PC-3 (cell line): ENCODE measurements at regions not wholly inside any gene's neighbourhood (a gene's known extent, or its start where the extent isn't known, plus 50 kb on each side); places are given as distances from the start of the nearest gene placed in this dataset.
"Not testable (repeated sequence)": the region's sequence is repeated elsewhere in the genome, so short reads cannot be mapped to it uniquely, and the experiment has no call there.

Experiments used
- ATAC-seq: fragments of 200-7000 bp; cut with Tn5 transposase; 2 replicates; pipeline ENCODE4 v1.9.1; 2020; ENCODE audit warnings: mild to moderate bottlenecking, moderate library complexity
- BruUV-seq: library from RNA; stranded (reverse); fragments of 400-500 nt; replicated peaks from 2 replicates; lab custom pipeline; 2021; lab: Mats Ljungman, UMichigan
- CTCF ChIA-PET: fragments of 300-600 bp; sonication (Branson Sonifier 250); formaldehyde crosslinking; loops from one replicate; lab custom pipeline; 2022; ENCODE audit warnings: antibody characterized with exemption; lab: Charles Lee
- POLR2A ChIA-PET: fragments of 300-600 bp; sonication (Branson Sonifier 250); formaldehyde crosslinking; loops from one replicate; lab custom pipeline; 2022; ENCODE audit warnings: antibody characterized with exemption; ENCODE audit not compliant: unreplicated experiment; lab: Charles Lee
- DNase-seq: peaks from one replicate; pipeline ENCODE4 v3.0.0-alpha.2; 2015
- H2AFZ ChIP-seq: fragments of 300-600 bp; sonication (generic); 2 replicates; pipeline ENCODE4 v1.6.0; 2016; ENCODE audit warnings: antibody characterized with exemption, low read length
- H3F3A ChIP-seq: fragments of 300-600 bp; sonication (generic); one replicate; pipeline ENCODE4 v1.6.0; 2017; ENCODE audit warnings: antibody characterized with exemption, low read length, control low read depth, mild to moderate bottlenecking; ENCODE audit not compliant: unreplicated experiment
- H3K27ac ChIP-seq: fragments of 300-600 bp; sonication (generic); 2 replicates; pipeline ENCODE4 v1.5.1; 2016; ENCODE audit warnings: mild to moderate bottlenecking, low read length
- H3K27me3 ChIP-seq: fragments of 300-600 bp; sonication (generic); 2 replicates; pipeline ENCODE4 v1.6.1; 2016; ENCODE audit warnings: low read length, mixed read lengths
- H3K36me3 ChIP-seq: fragments of 300-600 bp; sonication (generic); 2 replicates; pipeline ENCODE4 v1.6.1; 2016; ENCODE audit warnings: low read depth, mixed run types, low read length, mixed read lengths
- H3K4me1 ChIP-seq: fragments of 300-600 bp; sonication (generic); 2 replicates; pipeline ENCODE4 v1.5.1; 2016; ENCODE audit warnings: low read length; ENCODE audit not compliant: insufficient read depth
- H3K4me2 ChIP-seq: fragments of 300-600 bp; sonication (generic); 2 replicates; pipeline ENCODE4 v1.6.0; 2016; ENCODE audit warnings: low read length
- H3K4me3 ChIP-seq: fragments of 300-600 bp; sonication (generic); 2 replicates; pipeline ENCODE4 v1.5.1; 2016; ENCODE audit warnings: mild to moderate bottlenecking, low read length, mixed read lengths
- H3K79me2 ChIP-seq: fragments of 300-600 bp; sonication (generic); 2 replicates; pipeline ENCODE4 v1.6.1; 2017; ENCODE audit warnings: low read length, mixed read lengths
- H3K9ac ChIP-seq: fragments of 300-600 bp; sonication (generic); 2 replicates; pipeline ENCODE4 v1.6.0; 2016; ENCODE audit warnings: mild to moderate bottlenecking, low read length
- H3K9me2 ChIP-seq: fragments of 300-600 bp; sonication (generic); replicated peaks from 2 replicates; pipeline ENCODE4 v1.6.1; 2016; ENCODE audit warnings: mixed run types, low read length, mixed read lengths
- H3K9me3 ChIP-seq: fragments of 300-600 bp; sonication (generic); 2 replicates; pipeline ENCODE4 v1.6.1; 2016; ENCODE audit warnings: low read length, mixed read lengths
- H4K20me1 ChIP-seq: fragments of 300-600 bp; sonication (generic); 2 replicates; pipeline ENCODE4 v1.6.1; 2016; ENCODE audit warnings: low read length, mixed read lengths
- EZH2 ChIP-seq: fragments of 300-600 bp; sonication (generic); IDR thresholded peaks from one replicate; pipeline ENCODE4 v1.6.1; 2017; ENCODE audit warnings: antibody characterized with exemption, mild to moderate bottlenecking, low read length; ENCODE audit not compliant: unreplicated experiment
- EZH2phosphoT487 ChIP-seq: fragments of 300-600 bp; sonication (generic); IDR thresholded peaks from 2 replicates; pipeline ENCODE4 v1.6.1; 2018; ENCODE audit warnings: mild to moderate bottlenecking, antibody characterized with exemption, low read length, borderline replicate concordance
- intact Hi-C: fragments of 100-400 bp; cut with micrococcal nuclease; formaldehyde crosslinking; loops from 2 replicates; pipeline ENCODE4 v1.9.0; 2023
- TF ChIP-seq, protein P1 (sequence below): fragments of 300-600 bp; sonication (generic); conservative IDR thresholded peaks from 2 replicates; pipeline ENCODE4 v1.5.1; 2017; ENCODE audit warnings: antibody characterized with exemption, low read depth, mild to moderate bottlenecking, low read length

DNA sequence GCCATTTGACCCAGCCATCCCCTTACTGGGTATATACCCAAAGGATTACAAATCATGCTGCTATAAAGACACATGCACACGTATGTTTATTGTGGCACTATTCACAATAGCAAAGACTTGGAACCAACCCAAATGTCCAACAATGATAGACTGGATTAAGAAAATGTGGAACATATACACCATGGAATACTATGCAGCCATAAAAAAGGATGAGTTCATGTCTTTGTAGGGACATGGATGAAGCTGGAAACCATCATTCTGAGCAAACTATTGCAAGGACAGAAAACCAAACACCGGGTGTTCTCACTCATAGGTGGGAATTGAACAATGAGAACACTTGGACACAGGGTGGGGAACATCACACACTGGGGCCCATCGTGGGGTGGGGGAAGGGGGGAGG is 172.5 kb upstream of the POGK start:
- H3K4me3 ChIP-seq, DNase-seq, intact Hi-C loops, H3K9ac ChIP-seq, CTCF ChIA-PET, H3K4me1 ChIP-seq, BruUV-seq, H3F3A ChIP-seq, H3K4me2 ChIP-seq, H4K20me1 ChIP-seq, ATAC-seq, H3K79me2 ChIP-seq, H3K27ac ChIP-seq, H3K27me3 ChIP-seq, H2AFZ ChIP-seq, POLR2A ChIA-PET, H3K36me3 ChIP-seq, H3K9me3 ChIP-seq, H3K9me2 ChIP-seq: not testable (repeated sequence)

DNA sequence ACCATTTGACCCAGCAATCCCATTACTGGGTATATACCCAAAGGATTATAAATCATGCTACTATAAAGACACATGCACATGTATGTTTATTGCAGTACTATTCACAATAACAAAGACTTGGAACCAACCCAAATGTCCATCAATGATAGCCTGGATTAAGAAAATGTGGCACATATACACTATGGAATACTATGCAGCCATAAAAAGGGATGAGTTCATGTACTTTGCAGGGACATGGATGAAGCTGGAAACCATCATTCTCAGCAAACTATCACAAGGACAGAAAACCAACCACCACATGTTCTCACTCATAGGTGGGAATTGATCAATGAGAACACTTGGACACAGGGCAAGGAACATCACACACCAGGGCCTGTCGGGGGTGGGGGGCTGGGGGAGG is 171.7 kb upstream of the POGK start:
- H3K4me2 ChIP-seq, H3F3A ChIP-seq, BruUV-seq, H4K20me1 ChIP-seq, H3K27me3 ChIP-seq, H3K79me2 ChIP-seq, H3K36me3 ChIP-seq, H2AFZ ChIP-seq, H3K9ac ChIP-seq, intact Hi-C loops, DNase-seq, H3K4me3 ChIP-seq, H3K9me3 ChIP-seq, H3K9me2 ChIP-seq, H3K4me1 ChIP-seq, ATAC-seq, CTCF ChIA-PET, H3K27ac ChIP-seq, POLR2A ChIA-PET: not testable (repeated sequence)

DNA sequence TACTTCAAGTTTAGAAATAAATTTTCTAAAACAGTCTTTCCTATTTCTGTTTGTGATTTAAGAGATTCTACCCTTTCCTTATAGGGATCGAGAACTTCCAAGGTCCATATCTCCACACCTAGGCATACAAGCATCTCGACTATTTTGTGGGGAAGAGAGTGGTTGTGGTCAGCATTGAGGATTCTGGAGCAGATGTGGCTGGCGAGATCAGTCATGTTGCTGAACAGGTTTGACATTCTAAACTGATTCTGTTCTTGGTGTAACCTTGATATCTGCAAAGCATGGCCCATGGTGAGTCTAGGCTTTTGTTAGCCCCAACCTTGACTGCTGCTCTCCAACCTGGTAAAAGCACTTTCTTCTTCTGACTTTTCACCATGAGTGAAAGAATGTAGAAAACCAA is 167.6 kb upstream of the POGK start:
- Histone ChIP-seq H3K4me2 (no peak overlapping the region), H3K9me3 (no peaks in the 10 kb centered on the region), H3K9ac (no peak overlapping the region), H4K20me1 (no peaks in the 10 kb centered on the region), H3K4me3 (no peak overlapping the region), H3K79me2 (no peaks in the 10 kb centered on the region), H2AFZ (no peak overlapping the region), H3F3A (no peaks in the 10 kb centered on the region), H3K4me1 (no peaks in the 10 kb centered on the region), H3K27me3 (peaks cover 10% of the 10 kb centered on the region; the same call in 1 of the 2 replicates), H3K9me2 (no peaks in the 10 kb centered on the region), H3K36me3 (no peaks in the 10 kb centered on the region), H3K27ac (no peak overlapping the region)
- POLR2A ChIA-PET, result no interaction called here
- CTCF ChIA-PET, result no interaction called here
- DNase-seq (no peak), ATAC-seq (no peak)
- TF ChIP-seq EZH2phosphoT487 (no peak), EZH2 (no peak)
- TF ChIP-seq, protein P1, sequence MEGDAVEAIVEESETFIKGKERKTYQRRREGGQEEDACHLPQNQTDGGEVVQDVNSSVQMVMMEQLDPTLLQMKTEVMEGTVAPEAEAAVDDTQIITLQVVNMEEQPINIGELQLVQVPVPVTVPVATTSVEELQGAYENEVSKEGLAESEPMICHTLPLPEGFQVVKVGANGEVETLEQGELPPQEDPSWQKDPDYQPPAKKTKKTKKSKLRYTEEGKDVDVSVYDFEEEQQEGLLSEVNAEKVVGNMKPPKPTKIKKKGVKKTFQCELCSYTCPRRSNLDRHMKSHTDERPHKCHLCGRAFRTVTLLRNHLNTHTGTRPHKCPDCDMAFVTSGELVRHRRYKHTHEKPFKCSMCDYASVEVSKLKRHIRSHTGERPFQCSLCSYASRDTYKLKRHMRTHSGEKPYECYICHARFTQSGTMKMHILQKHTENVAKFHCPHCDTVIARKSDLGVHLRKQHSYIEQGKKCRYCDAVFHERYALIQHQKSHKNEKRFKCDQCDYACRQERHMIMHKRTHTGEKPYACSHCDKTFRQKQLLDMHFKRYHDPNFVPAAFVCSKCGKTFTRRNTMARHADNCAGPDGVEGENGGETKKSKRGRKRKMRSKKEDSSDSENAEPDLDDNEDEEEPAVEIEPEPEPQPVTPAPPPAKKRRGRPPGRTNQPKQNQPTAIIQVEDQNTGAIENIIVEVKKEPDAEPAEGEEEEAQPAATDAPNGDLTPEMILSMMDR, result no peak
- BruUV-seq, result no TSS peak
- intact Hi-C loops, result no loop called here

DNA sequence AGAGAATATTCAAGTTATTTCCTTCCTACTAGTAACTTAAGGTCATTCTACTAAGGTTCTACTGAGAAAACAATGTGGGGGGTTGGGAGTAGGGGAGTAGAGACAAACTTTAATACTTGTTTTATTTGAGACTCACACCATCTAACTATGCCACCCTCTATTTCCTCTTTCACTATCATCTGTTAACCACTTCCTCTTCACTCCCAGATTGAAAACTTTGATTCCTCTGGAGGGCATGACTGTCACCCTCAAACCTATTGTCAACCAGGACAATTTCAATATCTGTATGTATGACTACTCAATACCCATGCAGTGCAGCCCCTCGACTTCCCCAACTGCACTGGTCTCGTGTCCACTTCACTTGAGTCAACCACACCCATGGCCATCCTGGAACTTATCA is 165.6 kb upstream of the POGK start:
- peaks cover 10% of the 10 kb centered on the region; the same call in 1 of the 2 replicates for H3K27me3 ChIP-seq
- no peak overlapping the region for H3K9ac ChIP-seq
- TF ChIP-seq EZH2, result no peak
- TF ChIP-seq EZH2phosphoT487, result no peak
- TF ChIP-seq, protein P1, result no peak
- ChIA-PET POLR2A (no interaction called here), CTCF (no interaction called here)
- H3K79me2 ChIP-seq, result no peaks in the 10 kb centered on the region
- no peak overlapping the region for H3K27ac ChIP-seq
- intact Hi-C loops, result no loop called here
- H2AFZ ChIP-seq, result no peak overlapping the region
- no peak overlapping the region for H3K4me3 ChIP-seq
- H3K4me1 ChIP-seq, result no peaks in the 10 kb centered on the region
- BruUV-seq, result no TSS peak
- no peak overlapping the region for H3K4me2 ChIP-seq
- H3K9me3 ChIP-seq, result no peaks in the 10 kb centered on the region
- H3K36me3 ChIP-seq, result no peaks in the 10 kb centered on the region
- ATAC-seq, result no peak
- no peaks in the 10 kb centered on the region for H3K9me2 ChIP-seq
- H3F3A ChIP-seq, result no peaks in the 10 kb centered on the region
- no peak for DNase-seq
- no peaks in the 10 kb centered on the region for H4K20me1 ChIP-seq
